ENCODE measurements at regions not wholly inside any gene's neighbourhood (a gene's known extent, or its start where the extent isn't known, plus 50 kb on each side); places are given as distances from the start of the nearest gene placed in this dataset.

DNA sequence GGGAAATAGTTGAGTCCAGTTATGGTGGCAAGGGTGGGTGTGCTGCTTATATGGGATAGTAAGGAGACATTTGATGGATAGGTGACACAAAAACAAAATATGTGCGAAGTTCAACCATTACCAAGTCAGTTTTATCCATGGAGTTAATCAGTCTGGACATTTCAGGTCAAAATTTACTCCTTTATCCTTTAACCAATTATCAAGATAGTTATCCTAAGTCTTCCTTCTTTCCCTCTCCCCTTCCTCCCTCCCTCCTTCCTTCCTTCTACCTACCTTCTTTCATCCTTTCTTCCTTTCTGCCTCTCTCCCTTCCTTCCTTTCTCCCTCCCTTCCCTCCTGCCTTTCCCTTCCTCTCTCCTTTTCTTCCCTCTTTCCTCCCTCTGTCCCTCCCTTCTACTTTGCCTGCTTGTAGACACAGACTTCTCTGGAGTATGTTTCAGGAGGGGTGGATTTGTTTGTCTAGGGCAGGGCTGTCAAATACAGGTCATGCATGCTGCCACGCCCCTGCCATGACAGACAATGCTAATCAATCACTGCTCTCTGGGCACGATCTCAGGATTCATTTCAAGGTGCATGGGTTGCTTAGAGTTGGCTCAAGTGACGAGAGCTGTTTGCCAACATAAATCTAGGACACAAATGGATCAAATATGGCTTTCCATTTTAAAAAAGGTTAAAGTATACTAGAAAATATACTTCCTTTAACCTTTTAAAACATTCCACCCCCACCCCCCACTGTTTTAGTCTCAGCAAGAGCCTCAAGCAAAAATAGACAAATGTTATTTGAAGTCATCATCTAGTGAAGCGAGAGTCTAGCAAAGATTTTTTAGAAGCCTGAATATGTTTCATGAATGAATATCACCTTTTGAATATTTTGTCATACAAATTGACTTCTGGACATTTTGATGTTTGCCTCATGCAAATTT is 281.6 kb upstream of the CITED2 start:
- no peak for TF ChIP-seq CTCF (IDR thresholded peaks at IDR 0.05)
- no peak for TF ChIP-seq POLR2A (IDR thresholded peaks at IDR 0.05)

All from heart left ventricle (tissue), 13 donors.